GM21515 (cell line): ENCODE measurements at regions not wholly inside any gene's neighbourhood (a gene's known extent, or its start where the extent isn't known, plus 50 kb on each side); places are given as distances from the start of the nearest gene placed in this dataset.
"Not testable (repeated sequence)": the region's sequence is repeated elsewhere in the genome, so short reads cannot be mapped to it uniquely, and the experiment has no call there.

Source experiments
- ATAC-seq: cut with Tn5 transposase; IDR thresholded peaks from one replicate; pipeline ENCODE4 v1.9.1; 2021; ENCODE audit not compliant: unreplicated experiment

DNA sequence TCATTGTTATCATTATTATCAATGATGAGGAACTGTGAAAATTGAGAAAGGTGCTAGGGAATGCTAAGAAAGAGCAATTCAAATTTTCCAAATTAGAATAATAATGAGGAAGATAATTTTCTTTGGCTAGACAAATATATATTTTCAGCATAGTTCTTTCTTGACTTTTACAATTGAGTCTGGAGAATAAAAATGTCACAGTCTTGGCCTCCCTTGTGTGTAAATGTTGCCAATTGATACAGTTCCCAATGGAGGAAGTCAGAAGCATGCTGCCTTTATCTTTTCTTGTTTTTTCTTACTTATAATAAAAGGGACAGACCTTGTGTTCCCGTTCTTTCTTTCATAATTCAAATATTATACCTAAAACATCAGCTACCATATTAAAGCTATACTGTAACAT lies 774.4 kb downstream of the SI start:
- ATAC-seq = no peak

DNA sequence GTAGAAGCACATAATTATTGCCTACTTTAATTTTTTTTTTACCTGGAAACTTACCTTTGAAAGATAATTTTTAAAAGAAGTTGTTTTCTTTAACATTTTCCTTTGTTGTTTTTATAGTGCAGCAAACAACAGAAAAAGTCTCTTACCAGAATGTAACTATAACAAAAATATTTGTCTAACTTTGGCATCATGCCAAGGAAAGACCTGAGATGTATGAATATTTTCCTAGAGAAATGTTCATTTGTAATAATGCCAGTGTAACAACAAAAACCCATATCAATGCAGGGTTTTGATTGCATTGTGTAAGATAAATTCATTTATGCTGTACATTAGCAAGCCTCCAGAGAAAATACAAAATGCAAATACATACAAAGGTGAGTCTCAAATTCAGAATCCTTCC lies 775.7 kb downstream of the SI start:
- no peak for ATAC-seq

DNA sequence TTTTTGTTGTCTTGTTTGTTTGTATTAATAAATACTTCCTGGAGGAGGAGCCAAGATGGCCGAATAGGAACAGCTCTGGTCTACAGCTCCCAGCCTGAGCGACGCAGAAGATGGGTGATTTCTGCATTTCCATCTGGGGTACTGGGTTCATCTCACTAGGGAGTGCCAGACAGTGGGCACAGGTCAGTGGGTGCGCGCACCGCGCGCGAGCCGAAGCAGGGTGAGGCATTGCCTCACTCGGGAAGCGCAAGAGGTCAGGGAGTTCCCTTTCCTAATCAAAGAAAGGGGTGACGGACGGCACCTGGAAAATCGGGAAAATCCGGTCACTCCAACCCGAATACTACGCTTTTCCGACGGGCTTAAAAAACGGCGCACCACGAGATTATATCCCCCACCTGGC lies 786.8 kb downstream of the SI start:
- not testable (repeated sequence) for ATAC-seq

DNA sequence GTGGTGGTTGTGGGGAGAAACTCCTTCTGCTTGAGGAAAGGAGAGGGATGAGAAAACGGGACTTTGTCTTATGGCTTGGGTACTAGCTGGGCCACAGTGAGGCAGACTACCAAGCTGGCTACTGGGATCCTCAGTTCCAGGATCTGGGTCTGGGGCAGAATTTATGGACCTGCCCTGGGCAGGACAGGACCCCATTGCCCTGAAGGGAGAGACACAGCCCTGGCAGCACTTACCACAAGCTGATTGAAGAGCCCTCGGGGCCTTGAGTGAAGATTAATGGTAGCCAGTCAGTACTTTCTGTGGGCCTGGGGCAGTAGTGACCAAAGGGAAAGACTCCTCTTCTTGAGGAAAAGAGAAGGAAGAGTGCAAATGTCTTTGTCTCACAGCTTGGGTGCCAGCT lies 799.7 kb downstream of the SI start:
- no peak for ATAC-seq

DNA sequence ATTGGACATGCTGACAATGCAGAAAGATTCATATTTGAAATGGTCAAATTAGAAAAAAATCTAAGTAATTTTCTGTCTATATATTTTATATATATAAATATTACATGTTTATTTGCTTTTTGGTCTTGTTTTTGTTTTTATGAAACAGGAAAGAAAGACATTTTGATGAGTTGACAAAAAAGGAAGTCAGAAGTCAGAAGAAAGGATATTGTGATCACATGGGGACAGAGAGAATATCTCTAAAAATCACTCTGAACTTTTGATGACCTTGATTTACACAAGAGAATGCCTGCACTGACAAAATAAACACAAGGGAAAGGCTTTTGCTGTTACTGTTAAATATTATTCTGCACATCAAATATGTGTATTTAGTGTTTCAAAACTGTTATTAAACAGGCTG lies 811.2 kb downstream of the SI start:
- no peak for ATAC-seq

DNA sequence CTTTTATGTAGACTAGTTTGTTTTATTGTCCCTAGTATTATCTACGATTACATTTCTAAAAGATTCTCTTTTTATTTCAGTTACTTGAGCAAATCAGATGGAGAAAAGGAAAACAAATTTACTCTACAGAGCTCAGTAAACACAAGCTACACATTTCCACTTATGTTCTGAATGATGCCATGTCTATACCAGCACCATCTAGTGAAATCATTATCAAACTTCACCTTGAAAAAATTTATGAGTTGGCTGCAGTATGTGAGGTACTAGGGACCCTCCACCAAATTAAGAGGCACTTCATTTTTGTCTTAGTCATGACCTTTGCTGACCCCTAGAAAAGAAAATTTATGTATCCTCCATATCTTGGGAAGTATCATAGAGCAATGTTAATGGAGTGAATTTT lies 827.4 kb downstream of the SI start:
- ATAC-seq = no peak

DNA sequence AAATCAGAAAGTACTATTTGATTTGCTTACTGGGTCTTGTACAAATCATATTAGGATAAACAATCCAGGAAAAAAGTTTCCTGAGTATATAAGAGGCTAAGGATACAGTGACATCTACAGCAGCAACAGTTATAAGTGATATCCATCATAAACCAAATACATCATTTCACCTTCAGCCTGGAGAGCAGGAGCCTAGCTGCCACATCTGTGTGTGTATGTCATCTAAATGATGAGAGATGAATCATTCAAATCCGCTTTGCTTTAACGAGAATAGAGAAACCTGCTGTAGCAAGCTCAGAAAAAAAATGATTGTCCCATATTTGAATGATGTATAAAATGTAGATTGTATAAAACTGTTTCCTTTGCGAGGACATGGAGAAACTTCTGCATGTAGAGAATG lies 841.4 kb downstream of the SI start:
- no peak for ATAC-seq

DNA sequence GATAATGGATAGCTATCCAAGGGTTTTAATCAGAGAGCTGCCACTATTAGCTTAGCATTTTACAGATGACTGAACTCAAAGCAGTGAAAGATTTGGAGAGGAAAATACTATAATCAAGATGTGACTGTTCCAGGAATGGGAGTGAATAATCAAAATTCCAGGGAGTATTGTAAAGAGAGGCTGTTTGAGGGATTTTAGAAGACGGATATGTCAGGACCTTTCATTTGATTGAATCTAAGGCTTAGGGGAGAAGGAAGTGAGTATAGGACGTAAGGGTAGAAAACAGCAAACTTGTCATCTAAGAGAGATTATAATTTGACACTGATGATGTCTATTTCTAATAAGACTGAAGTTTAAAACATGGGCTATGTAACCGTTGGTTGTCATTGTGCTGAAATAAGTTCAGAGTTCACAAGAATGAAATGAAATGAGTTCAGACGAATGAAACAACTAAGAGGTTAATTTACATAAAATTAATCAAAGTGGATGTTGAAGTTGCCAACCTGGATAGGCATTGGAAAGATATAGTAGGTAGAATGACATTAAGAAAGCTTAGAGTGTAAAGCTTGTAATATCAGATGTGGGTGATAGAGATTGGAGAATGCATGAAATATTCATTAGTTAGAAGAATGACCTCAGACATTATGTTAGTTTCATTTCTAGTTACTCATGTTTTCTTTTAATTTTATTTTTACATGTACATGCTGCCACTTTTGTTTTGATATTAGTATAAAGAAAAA lies 842.8 kb downstream of the SI start:
- ATAC-seq = no peak

DNA sequence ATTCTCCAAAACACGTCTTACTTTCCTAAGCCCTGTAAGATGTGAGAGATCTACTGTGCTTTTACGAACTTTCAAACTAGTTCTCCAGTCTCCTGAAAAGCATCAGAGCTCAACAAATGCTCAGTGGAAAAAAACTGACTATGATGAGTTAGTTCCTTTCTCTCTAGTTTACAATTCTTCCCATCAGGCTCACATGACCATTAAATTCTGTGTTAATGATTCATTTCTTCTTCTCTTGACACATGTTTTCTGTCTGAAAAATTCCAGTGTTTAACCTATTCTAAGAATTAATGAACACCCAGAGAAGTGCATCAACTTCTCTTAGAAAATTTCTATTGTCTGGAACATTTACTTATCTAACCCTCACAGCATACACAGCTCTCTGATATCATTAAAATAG lies 844.3 kb downstream of the SI start:
- ATAC-seq = no peak

DNA sequence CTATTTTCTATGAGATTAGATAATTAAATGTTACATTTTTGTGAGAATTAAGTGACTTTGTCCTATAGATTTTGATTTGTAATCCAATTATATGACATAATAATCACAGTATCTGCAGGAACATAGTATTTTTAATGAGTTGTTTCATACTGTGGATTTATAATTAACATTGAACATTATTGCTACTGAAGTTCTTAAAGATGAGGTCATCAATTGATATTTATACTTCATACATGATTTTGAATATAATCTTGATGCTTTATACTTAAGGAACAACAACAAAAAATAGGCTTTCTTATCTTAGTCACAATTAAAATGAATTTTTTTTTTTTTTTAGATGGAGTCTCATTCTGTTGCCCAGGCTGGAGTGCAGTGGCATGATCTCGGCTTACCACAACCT lies 846.6 kb downstream of the SI start:
- ATAC-seq = no peak

DNA sequence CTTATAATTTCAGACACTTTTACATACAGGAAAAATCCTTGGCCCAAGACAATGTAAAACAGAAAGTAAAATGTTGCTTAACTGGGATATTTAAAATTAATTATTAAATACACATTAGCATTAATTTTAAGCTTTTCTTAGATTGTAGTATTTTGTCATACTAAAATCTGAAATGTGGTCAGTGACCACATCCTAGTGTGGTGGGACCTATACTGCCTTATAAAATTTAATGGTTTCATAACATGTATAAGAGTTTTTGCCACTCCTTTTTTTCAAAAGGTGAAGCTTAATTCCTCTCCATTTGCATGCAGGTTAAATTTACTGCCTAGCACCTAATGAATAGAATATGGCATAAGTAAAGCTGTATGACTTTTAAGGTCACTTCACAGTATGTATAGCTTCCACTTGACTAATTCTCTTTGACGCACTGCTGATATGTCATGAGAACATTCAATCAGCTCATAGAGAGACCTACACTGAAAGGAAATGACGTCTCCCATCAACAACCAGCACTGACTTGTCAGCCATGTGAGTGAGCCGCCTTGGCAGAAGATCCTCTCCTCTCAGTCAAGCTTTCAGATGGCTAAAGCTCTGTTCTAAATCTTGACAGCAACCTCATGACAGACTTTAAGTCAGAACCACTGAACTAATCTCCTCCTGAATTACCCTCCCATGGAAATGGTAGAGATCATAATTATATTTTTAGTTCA lies 847.8 kb downstream of the SI start:
- ATAC-seq = no peak

DNA sequence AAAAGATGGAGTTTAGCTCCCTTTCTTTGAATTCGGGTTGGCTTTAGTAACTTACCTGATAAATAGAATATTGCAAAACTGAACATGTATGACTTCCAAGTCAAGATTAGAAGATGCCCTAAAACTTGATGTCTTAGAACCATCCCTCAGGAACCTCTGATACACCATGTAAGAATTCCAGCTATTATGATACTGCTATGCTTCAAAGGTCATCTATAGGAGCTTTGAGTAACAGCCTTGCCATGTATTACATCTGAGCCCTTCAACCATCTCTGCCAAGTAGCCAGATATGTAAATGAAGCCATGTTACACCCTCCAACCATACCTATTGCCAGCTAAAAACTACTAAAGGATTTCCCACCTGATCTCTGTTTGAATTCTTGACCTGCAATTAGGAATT lies 854.2 kb downstream of the SI start:
- ATAC-seq = no peak

DNA sequence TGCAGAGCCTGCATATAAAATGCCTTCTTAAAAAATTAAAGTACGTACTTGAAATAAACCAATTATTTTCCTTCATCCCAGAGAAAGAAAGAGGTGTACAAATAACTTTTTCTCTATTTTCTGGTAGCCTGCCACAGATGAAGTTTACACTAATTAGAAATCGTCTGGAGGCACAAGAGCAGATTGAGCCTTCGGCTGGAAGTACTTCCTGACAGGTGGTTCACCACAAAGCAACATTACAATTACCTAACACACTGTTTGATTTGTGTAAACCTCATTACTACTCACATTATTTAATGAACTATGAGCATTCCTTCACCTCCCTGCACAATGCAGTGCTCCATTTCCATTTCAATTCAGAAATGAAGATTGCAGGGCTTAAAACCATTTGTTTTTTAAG lies 856.1 kb downstream of the SI start:
- ATAC-seq = no peak

DNA sequence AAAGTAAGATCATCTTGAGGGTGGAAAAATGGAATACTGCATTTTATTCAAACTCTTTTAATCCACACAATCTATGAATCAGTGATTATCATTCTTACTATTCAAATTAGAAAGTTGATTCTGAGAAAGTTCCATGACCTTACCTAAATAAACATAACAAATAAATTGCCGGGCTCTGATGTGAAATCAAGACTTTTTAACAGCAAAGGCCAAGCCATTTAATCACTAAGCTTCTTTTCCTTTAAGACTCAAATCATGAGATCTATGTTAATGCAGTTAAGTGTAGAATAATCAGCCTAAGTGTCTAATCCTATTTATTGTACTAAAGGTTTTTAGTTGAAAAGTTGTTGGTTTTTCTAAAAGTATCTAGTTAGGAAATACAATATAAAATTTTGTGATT lies 857.0 kb downstream of the SI start:
- no peak for ATAC-seq

DNA sequence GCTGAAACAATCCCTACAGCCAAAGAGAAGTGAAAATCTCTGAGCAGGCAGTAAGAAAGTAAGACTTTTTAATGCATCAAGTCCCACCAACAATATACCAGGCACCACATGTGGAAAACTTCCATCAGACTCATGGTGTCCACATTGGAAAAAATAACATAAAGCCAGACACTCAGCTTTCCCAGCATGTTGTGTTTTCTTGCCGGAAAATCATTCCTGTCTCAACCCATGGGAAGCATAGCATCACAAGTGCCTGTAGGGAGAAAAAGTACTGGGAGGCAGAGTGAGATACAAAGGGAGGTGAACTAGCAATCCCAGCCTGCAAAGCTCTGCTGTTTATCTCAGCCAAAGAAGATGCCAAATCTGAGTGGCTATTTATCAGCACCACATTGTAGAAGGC lies 868.9 kb downstream of the SI start:
- ATAC-seq = no peak

DNA sequence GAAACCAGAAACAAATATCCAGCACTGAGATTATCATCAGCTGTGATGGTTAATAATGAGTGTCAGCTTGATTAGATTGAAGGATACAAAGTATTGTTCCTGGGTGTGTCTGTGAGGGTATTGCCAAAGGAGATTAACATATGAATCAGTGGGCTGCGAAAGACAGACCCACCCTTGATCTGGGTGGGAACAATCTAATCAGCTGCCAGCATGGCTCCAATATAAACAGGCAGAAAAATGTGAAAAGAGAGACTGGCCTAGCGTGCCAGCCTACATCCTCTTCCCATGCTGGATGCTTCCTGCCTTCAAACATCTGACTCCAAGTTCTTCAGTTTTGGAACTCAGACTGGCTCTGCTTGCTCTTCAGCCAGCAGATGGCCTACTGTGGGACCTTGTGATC lies 869.5 kb downstream of the SI start:
- ATAC-seq = no peak

DNA sequence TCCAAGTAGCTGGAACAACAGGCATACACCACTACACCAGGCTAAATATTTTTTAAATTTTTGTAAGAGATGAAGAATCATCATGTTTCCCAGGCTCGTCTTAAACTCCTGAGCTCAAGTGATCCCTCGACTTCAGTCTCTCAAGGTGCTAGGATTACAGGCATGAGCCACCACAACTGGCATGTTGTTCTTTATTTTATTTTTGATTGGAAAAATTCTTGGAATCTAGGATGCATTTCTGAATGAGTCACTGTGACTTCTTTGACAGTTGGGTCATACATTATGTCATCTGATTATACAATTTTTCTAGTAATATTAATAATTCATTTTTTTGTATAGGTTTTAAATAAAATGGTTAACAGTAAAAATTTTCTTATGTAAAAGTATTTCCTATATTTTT lies 870.2 kb downstream of the SI start:
- ATAC-seq = no peak

DNA sequence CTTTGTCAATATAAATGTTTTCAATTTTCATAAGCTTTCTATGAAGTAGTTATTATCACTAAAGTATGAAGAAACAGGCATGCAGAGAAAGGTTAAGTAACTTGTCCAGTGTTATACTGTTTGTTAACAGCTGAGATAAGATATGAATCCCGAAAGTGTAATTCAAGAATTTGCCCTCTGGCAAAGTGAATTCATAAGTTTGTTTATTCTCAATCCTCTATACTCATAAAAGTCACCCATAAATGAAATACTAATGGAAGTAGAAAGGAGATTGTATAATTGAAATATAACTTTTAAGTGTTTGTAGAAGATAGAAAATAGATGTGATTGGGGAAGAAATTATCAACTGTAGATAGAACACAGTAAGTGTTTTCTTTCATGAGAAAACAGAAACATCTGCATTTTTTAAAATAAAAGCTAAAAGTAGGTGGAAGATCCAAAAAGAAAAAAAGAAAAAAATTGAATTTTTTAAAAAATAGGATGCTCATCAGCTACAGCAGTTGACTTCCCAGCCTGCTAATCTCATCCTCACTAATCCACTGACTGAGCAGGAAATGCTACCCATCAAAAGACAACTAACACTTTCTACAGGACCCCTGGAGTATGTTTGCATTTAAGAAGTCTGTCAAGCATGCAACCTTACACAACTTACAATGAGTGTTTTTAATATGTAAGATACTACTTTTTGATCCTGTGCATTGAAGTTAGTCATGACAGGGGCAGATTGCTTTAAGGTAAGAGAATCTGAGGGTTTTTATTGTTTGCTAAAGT lies 878.1 kb downstream of the SI start:
- no peak for ATAC-seq

DNA sequence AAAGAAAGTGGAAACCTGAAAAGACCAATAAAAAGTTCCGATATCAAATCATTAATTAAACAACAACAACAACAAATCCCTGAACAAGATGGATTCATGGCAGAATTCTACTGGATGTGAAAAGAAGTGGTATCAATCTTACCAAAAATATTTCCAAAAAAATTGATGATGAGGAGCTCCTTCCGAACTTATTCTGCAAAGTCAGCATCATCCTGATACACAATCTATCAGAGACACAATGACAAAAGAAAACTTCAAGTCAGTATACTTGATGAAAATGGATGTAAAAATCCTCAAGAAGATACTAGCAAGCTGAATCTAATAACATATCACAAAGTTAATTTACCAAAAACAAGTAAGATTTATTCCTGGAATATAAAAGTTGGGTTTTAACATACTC lies 881.8 kb downstream of the SI start:
- ATAC-seq = no peak

DNA sequence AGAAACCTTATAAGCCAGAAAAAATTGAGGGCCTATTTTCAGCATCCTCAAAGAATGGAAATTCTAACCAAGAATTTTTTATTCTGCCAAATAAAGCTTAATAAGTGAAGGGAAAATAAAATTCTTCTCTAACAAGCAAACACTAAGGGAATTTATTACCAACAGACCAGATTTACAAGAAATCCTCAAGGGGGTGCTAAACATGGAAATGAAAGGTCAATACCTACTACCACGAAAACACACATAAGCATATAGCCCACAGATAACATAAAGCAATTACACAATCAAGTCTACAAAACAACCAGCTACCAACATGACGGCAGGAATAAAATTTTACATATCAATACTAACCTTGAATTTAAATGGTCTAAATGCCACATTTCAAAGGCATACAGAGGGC lies 883.5 kb downstream of the SI start:
- ATAC-seq = no peak

DNA sequence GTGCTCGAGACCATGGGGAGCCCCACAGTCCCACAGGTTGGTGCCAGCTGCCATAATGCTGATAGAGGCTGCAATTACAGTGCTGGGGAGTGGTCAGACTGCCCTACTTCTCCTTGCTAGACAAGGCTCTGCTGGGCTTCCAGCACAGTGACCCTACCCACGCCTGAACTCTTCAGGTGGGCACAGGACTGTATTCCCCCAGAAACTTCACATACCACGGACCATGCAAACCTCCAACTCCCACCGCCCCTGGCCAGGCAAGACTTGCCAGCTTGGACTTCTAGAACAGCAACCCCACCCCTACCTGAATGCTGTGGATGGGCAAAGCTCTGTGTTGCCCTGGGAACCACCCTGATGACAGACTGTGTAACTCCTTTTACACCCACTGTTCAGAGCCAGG lies 885.3 kb downstream of the SI start:
- no peak for ATAC-seq

DNA sequence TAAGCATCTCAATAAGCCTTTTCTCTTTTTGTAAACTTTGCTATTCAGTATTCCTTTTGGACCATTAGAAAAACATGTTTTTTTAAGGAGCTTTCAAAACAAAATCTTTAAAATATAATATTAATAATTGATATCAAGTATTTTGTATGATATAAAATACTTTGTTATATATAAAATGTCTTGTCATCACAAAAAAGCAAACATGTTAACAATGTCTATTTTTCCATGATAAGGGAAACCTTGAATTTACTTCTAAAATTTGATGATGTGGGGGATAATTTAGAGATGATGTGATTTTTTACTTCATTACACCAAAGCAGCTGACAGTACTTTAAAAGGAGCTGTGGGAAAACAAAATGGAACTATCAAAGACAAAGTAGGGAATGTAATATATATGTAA lies 887.7 kb downstream of the SI start:
- ATAC-seq = no peak
